ENCODE measurements at regions not wholly inside any gene's neighbourhood (a gene's known extent, or its start where the extent isn't known, plus 50 kb on each side); places are given as distances from the start of the nearest gene placed in this dataset.

DNA sequence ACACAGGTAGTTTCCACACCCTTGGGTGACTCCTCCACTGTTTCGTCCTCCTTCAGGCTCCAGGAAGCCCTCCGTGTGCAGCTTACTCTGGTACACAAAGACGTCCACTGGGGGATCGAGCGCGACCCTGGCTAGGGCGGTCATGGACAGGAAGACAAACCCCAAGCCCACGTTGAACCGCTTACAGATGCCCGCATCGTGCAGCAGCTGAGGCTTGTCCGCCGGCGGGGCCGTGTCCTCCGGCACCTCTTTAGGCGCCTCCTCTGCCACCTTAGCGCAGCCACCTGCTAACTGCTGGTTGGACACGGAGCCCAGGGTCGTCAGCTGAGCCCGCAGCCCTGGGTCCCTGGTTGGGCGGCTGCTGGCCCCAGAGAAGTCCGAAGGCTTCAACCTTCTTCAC lies 309.0 kb upstream of the BTBD3 start:
- no peak overlapping the region for H3K4me3 ChIP-seq
- intact Hi-C loops (cut with DNase I) = no loop called here
- H3K9me3 ChIP-seq = no peaks in the 10 kb centered on the region
- TF ChIP-seq, protein P1, sequence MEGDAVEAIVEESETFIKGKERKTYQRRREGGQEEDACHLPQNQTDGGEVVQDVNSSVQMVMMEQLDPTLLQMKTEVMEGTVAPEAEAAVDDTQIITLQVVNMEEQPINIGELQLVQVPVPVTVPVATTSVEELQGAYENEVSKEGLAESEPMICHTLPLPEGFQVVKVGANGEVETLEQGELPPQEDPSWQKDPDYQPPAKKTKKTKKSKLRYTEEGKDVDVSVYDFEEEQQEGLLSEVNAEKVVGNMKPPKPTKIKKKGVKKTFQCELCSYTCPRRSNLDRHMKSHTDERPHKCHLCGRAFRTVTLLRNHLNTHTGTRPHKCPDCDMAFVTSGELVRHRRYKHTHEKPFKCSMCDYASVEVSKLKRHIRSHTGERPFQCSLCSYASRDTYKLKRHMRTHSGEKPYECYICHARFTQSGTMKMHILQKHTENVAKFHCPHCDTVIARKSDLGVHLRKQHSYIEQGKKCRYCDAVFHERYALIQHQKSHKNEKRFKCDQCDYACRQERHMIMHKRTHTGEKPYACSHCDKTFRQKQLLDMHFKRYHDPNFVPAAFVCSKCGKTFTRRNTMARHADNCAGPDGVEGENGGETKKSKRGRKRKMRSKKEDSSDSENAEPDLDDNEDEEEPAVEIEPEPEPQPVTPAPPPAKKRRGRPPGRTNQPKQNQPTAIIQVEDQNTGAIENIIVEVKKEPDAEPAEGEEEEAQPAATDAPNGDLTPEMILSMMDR (IDR thresholded peaks at IDR 0.05) = no peak
- H3K27me3 ChIP-seq (ENCODE audit: low read depth) = no peaks in the 10 kb centered on the region
- no peak overlapping the region for H3K27ac ChIP-seq
- H3K4me1 ChIP-seq = no peaks in the 10 kb centered on the region
- peak in 1 of 2 donors; percentile 41 for ATAC-seq
- H3K36me3 ChIP-seq = no peaks in the 10 kb centered on the region
- DNase-seq = no peak

DNA sequence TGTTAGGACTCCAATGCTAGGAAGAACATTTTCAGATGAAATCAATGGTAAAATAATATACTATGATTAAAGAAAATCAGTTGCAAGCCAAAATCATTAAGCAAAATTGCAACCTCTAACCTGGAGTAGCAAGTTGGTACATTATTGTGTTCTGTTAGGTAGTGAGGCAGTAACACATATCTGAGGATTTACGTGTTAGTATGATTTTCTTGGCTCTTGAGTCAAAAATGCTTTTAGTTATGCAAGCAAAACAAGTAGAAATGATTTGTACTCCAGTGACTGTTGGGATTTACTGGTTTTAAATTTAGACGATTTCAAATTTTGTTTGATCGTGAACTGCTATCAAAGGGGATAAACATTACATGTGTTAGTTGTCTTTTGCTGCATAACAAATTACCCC lies 293.0 kb upstream of the BTBD3 start:
- Histone ChIP-seq H3K9me3 (no peaks in the 10 kb centered on the region), H3K4me1 (no peaks in the 10 kb centered on the region), H3K4me3 (no peak overlapping the region), H3K36me3 (no peaks in the 10 kb centered on the region), H3K27me3 (ENCODE audit: low read depth) (no peaks in the 10 kb centered on the region), H3K27ac (no peak overlapping the region)
- intact Hi-C loops (cut with DNase I) = no loop called here
- ATAC-seq = no peak
- TF ChIP-seq, protein P1 (IDR thresholded peaks at IDR 0.05) = no peak
- DNase-seq = no peak

DNA sequence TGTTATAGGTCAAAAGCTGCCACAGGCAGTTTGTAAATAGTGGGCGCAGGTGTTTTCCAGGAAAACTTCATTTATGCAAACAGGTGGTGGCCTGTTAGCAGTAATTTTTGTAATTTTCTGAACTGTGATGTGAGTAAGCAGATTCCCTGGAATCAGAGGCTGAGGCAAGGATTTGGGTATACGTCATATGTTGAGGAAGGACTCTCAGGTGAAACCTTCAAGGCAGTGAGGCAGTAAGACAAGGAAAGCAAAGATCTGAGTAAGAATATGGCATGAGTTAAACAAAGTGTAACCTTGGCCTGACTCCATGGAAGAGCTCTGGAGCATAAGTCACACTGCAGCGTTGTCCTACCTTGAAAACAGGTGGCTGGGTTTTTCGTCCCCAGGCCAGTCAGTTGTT lies 291.1 kb upstream of the BTBD3 start:
- H3K9me3 ChIP-seq = no peaks in the 10 kb centered on the region
- DNase-seq (no peak), ATAC-seq (no peak)
- H3K4me3 ChIP-seq = no peak overlapping the region
- no peaks in the 10 kb centered on the region for H3K4me1 ChIP-seq
- intact Hi-C loops (cut with DNase I) = no loop called here
- no peaks in the 10 kb centered on the region for H3K27me3 ChIP-seq (ENCODE audit: low read depth)
- H3K27ac ChIP-seq = no peak overlapping the region
- no peaks in the 10 kb centered on the region for H3K36me3 ChIP-seq
- TF ChIP-seq, protein P1 (IDR thresholded peaks at IDR 0.05) = no peak

- no peaks in the 10 kb centered on the region for H3K9me3 ChIP-seq
- DNase-seq = no peak
- no peak for ATAC-seq
- H3K36me3 ChIP-seq = no peaks in the 10 kb centered on the region
- no peak overlapping the region for H3K27ac ChIP-seq
- TF ChIP-seq, protein P1 (IDR thresholded peaks at IDR 0.05) = no peak
- intact Hi-C loops (cut with DNase I) = no loop called here
- no peaks in the 10 kb centered on the region for H3K4me1 ChIP-seq
- no peak overlapping the region for H3K4me3 ChIP-seq
- H3K27me3 ChIP-seq (ENCODE audit: low read depth) = no peaks in the 10 kb centered on the region
Measured at GRCh38 chr20:11642866-11643265, 274.8 kb upstream of the BTBD3 start.

DNA sequence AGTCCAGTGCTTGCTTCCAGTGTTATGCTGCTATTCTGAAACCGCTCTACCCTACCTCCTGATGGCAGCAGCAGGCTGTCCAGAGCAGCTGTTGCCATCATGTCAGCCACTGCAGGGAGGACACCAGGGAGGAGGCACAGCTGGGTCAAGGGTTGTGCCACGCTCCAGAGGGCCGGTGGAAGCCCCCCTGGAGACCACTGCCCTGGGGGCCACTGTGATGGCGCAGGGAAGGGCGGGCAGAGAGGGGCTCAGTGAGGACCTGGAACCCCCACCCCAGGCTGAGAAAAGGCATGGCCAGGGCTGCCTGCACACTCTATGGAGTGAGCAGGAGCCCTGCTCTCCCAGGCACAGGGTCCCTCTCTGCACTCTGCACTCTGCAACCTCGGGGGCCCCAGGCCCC lies 271.3 kb upstream of the BTBD3 start:
- no peak overlapping the region for H3K4me3 ChIP-seq
- H3K27me3 ChIP-seq (ENCODE audit: low read depth) = no peaks in the 10 kb centered on the region
- DNase-seq = no peak
- peak in 1 of 2 donors; percentile 13 for ATAC-seq
- no peaks in the 10 kb centered on the region for H3K9me3 ChIP-seq
- no peaks in the 10 kb centered on the region for H3K4me1 ChIP-seq
- TF ChIP-seq, protein P1 (IDR thresholded peaks at IDR 0.05) = no peak
- H3K27ac ChIP-seq = no peak overlapping the region
- intact Hi-C loops (cut with DNase I) = no loop called here
- no peaks in the 10 kb centered on the region for H3K36me3 ChIP-seq

DNA sequence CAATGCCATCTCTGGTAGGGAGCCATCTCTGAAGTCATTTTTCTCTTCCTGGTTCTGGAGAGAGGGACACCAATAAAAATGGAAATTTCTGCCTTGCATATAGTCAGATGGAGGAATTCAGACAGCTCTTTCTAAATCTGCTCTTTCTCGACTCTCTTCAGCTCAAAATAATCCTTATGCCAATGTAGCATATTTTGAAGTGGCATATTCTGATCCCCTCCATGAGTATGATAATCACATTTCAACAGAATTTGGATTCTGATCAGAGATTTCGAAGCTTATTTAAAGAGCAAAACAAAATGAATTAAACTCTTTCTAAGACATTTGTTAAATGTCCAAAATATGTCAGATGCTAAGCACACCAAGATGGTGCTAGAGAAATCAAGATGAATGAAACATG lies 267.1 kb upstream of the BTBD3 start:
- TF ChIP-seq, protein P1 (IDR thresholded peaks at IDR 0.05) = no peak
- DNase-seq = no peak
- Histone ChIP-seq H3K27me3 (ENCODE audit: low read depth) (no peaks in the 10 kb centered on the region), H3K4me1 (no peaks in the 10 kb centered on the region), H3K27ac (no peak overlapping the region), H3K4me3 (no peak overlapping the region), H3K9me3 (no peaks in the 10 kb centered on the region), H3K36me3 (no peaks in the 10 kb centered on the region)
- intact Hi-C loops (cut with DNase I) = no loop called here
- ATAC-seq = no peak
